Natural killer cell (primary cell): ENCODE measurements at regions not wholly inside any gene's neighbourhood (a gene's known extent, or its start where the extent isn't known, plus 50 kb on each side); places are given as distances from the start of the nearest gene placed in this dataset.

ENCODE experiments used
- ATAC-seq, 3 donors: fragments of 150-1000 bp in 2 of 3; fragments of 200-7000 bp in 1 of 3; cut with Tn5 transposase; 1 replicate in 1 of 3; 2 replicates in 2 of 3; pipeline ENCODE4 v1.10.0; 2021; ENCODE audit warnings: mild to moderate bottlenecking in 2 of 3, moderate library complexity in 2 of 3
- DNase-seq, 2 donors: peaks; one replicate each; pipeline versions ENCODE4 v3.0.0 to v3.0.0-alpha.2; 2013 to 2021; ENCODE audit warnings: mixed read lengths in 1 of 2
- H3K27ac ChIP-seq: one replicate; pipeline ENCODE4 v1.5.1; 2013; ENCODE audit warnings: mild to moderate bottlenecking, low read length
- H3K27me3 ChIP-seq: one replicate; pipeline ENCODE4 v1.6.1; 2013; ENCODE audit warnings: low read length; ENCODE audit not compliant: control insufficient read depth, insufficient read depth
- H3K36me3 ChIP-seq: one replicate; pipeline ENCODE4 v1.6.1; 2013; ENCODE audit warnings: low read length; ENCODE audit not compliant: control insufficient read depth, insufficient read depth
- H3K4me1 ChIP-seq: one replicate; pipeline ENCODE4 v1.6.1; 2013; ENCODE audit warnings: low read length; ENCODE audit not compliant: control insufficient read depth, insufficient read depth
- H3K4me3 ChIP-seq: one replicate; pipeline ENCODE4 v1.5.1; 2013; ENCODE audit warnings: low read length
- H3K9me3 ChIP-seq: one replicate; pipeline ENCODE4 v1.6.1; 2013; ENCODE audit warnings: low read length; ENCODE audit not compliant: control insufficient read depth, insufficient read depth
- H3K27ac Mint-ChIP-seq, 2 donors: one replicate each; pipeline ENCODE4 v1.8.0; 2022; ENCODE audit warnings: mild to moderate bottlenecking in 2 of 2, mixed read lengths in 2 of 2, moderate library complexity in 1 of 2
- H3K27me3 Mint-ChIP-seq, 2 donors: one replicate each; pipeline ENCODE4 v1.8.0; 2022; ENCODE audit warnings: low read depth in 2 of 2, mixed read lengths in 2 of 2
- H3K36me3 Mint-ChIP-seq: one replicate; pipeline ENCODE4 v1.8.0; 2022; ENCODE audit warnings: mixed read lengths
- H3K4me1 Mint-ChIP-seq, 2 donors: one replicate each; pipeline ENCODE4 v1.8.0; 2022; ENCODE audit warnings: mixed read lengths in 2 of 2
- H3K4me3 Mint-ChIP-seq: one replicate; pipeline ENCODE4 v1.8.0; 2022; ENCODE audit warnings: mild to moderate bottlenecking, moderate library complexity, mixed read lengths
- H3K9me3 Mint-ChIP-seq, 2 donors: one replicate each; pipeline ENCODE4 v1.8.0; 2022; ENCODE audit warnings: mixed read lengths in 2 of 2
- WGBS: methylation state at CpG from one replicate; pipeline ENCODE4 v1.1.7; 2013; ENCODE audit warnings: missing lambda C conversion rate; ENCODE audit not compliant: insufficient coverage; 5-methylcytosine and 5-hydroxymethylcytosine counted together
- intact Hi-C: fragments of 100-400 bp; cut with micrococcal nuclease; formaldehyde crosslinking; loops from one replicate; pipeline ENCODE4 v1.14.2; 2022
- TF ChIP-seq, protein P1 (sequence below): fragments of 200-600 bp; IDR thresholded peaks from one replicate; pipeline ENCODE4 v1.8.0; 2022; ENCODE audit warnings: antibody characterized with exemption

DNA sequence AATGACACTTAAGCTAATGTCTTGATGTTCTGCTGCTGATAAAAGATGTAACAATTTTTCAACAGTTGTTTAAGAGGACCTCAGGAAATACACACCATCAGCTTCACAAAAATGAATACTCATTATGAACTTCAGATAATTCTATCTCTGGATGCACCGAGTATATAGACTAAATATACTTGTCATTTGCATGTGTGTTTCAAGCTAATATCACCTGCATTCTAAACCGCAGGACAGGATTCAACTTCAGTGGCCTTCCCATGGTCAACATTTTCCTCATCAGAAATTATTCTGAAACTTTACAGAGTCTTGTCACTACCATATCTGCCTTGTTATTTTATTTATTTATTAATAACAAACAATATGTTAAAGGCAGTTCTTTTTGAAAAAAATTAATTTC is 717.0 kb upstream of the CCDC179 start:
- Mint-ChIP-seq H3K27ac (no peak overlapping the region), H3K9me3 (peaks cover 2 to 4% of the 10 kb centered on the region in 2 donors), H3K4me3 (no peak overlapping the region), H3K4me1 (peaks cover 20 to 21% of the 10 kb centered on the region in 2 donors), H3K27me3 (peaks cover 0 to 7% of the 10 kb centered on the region in 2 donors), H3K36me3 (peaks cover 10% of the 10 kb centered on the region)
- no peaks in the 10 kb centered on the region for H3K9me3 ChIP-seq
- no peaks in the 10 kb centered on the region for H3K27me3 ChIP-seq
- intact Hi-C loops = no loop called here
- no peak for ATAC-seq
- H3K27ac ChIP-seq = no peak overlapping the region
- H3K36me3 ChIP-seq = no peaks in the 10 kb centered on the region
- H3K4me3 ChIP-seq = no peak overlapping the region
- no peak for DNase-seq
- 73% methylated on average over 2 of the region's 2 CpGs for WGBS
- no peaks in the 10 kb centered on the region for H3K4me1 ChIP-seq
- TF ChIP-seq, protein P1, sequence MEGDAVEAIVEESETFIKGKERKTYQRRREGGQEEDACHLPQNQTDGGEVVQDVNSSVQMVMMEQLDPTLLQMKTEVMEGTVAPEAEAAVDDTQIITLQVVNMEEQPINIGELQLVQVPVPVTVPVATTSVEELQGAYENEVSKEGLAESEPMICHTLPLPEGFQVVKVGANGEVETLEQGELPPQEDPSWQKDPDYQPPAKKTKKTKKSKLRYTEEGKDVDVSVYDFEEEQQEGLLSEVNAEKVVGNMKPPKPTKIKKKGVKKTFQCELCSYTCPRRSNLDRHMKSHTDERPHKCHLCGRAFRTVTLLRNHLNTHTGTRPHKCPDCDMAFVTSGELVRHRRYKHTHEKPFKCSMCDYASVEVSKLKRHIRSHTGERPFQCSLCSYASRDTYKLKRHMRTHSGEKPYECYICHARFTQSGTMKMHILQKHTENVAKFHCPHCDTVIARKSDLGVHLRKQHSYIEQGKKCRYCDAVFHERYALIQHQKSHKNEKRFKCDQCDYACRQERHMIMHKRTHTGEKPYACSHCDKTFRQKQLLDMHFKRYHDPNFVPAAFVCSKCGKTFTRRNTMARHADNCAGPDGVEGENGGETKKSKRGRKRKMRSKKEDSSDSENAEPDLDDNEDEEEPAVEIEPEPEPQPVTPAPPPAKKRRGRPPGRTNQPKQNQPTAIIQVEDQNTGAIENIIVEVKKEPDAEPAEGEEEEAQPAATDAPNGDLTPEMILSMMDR = no peak

DNA sequence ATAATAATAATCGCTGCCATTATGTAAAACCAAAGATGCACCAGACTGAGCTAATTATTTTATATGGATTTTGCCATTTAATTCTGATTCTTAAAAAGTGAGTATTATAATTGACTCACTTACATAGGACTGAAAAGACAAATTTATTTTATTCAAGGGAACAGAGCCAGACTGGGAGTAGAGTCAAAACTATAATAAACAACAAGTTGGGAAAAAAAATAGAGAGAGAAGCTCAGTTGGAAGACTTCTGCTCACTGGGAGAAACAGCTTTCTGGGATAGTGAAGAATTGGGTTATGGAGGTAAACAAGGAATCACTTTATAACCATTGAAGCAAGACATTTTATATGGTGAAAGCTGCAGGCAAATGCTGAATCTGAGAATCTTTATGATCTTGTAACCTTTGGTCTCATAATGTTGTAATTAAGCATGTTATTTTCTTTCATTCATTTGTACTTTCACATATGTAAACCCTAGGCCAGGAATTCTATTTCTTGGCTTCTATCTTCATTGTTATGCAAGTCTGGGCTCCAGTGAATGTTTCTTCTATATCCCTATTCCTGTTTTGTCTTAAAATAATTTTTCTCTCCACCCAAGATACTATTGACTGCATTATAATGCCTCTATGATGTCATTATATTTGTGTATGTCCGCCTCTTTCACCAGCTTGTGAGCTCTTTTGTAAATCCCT is 725.3 kb upstream of the CCDC179 start:
- H3K4me1 ChIP-seq = no peaks in the 10 kb centered on the region
- H3K4me3 ChIP-seq = no peak overlapping the region
- ATAC-seq (no peak), DNase-seq (no peak)
- no peak overlapping the region for H3K27ac ChIP-seq
- no peak overlapping the region for H3K4me3 Mint-ChIP-seq
- no peak overlapping the region for H3K27ac Mint-ChIP-seq
- peaks cover 0 to 5% of the 10 kb centered on the region in 2 donors for H3K9me3 Mint-ChIP-seq
- H3K9me3 ChIP-seq = no peaks in the 10 kb centered on the region
- intact Hi-C loops = no loop called here
- no CpG with 5 or more reads among the region's 2 CpGs for WGBS
- no peaks in the 10 kb centered on the region for H3K36me3 Mint-ChIP-seq
- TF ChIP-seq, protein P1 = no peak
- H3K36me3 ChIP-seq = no peaks in the 10 kb centered on the region
- H3K27me3 ChIP-seq = no peaks in the 10 kb centered on the region
- peaks cover 0 to 9% of the 10 kb centered on the region in 2 donors for H3K27me3 Mint-ChIP-seq
- peaks cover 0 to 6% of the 10 kb centered on the region in 2 donors for H3K4me1 Mint-ChIP-seq

DNA sequence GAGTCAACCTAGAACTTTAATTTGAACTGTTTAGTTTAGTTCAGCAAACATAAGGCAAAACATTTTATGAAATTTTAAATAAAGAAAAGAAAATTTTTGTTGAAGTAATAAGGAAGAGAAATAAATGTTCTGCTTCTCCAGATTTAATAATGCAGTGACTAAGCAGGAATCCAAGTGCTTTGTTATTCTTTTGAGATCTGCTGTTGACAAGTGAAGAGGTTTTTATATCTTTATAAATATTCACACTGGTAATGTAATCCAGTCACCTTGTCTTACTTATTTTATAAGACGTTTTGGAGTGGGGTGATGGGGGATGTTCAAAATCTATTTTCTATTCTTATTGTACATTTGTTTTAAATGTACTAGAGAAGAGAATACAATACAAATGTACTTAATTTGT is 725.9 kb upstream of the CCDC179 start:
- H3K27ac Mint-ChIP-seq = no peak overlapping the region
- no peak overlapping the region for H3K27ac ChIP-seq
- H3K4me1 ChIP-seq = no peaks in the 10 kb centered on the region
- no peak overlapping the region for H3K4me3 ChIP-seq
- no peaks in the 10 kb centered on the region for H3K36me3 ChIP-seq
- H3K9me3 ChIP-seq = no peaks in the 10 kb centered on the region
- H3K9me3 Mint-ChIP-seq = peaks cover 0 to 5% of the 10 kb centered on the region in 2 donors
- no peak for ATAC-seq
- H3K27me3 ChIP-seq = no peaks in the 10 kb centered on the region
- no peak overlapping the region for H3K4me3 Mint-ChIP-seq
- TF ChIP-seq, protein P1 = no peak
- intact Hi-C loops = no loop called here
- DNase-seq = no peak
- H3K36me3 Mint-ChIP-seq = no peaks in the 10 kb centered on the region
- H3K27me3 Mint-ChIP-seq = peaks cover 0 to 9% of the 10 kb centered on the region in 2 donors
- peaks cover 0 to 6% of the 10 kb centered on the region in 2 donors for H3K4me1 Mint-ChIP-seq
- WGBS = no CpG with 5 or more reads among the region's 1 CpG
